GM12892 (cell line): ENCODE measurements at regions not wholly inside any gene's neighbourhood (a gene's known extent, or its start where the extent isn't known, plus 50 kb on each side); places are given as distances from the start of the nearest gene placed in this dataset.

Experiments
- POLR2A ChIP-seq: IDR thresholded peaks from 2 replicates; pipeline ENCODE4 v1.6.1; 2011; ENCODE audit warnings: low read depth, low read length, control low read depth
- POLR2AphosphoS5 ChIP-seq: IDR thresholded peaks from 2 replicates; pipeline ENCODE4 v1.6.1; 2011; ENCODE audit warnings: low read depth, low read length, control low read depth

GRCh38 chr2:228768818-228769217 lies 502.3 kb downstream of the PID1 start:
- TF ChIP-seq POLR2A (no peak), POLR2AphosphoS5 (no peak)
